ENCODE measurements at regions not wholly inside any gene's neighbourhood (a gene's known extent, or its start where the extent isn't known, plus 50 kb on each side); places are given as distances from the start of the nearest gene placed in this dataset.
A peak's percentile ranks its signal among the peaks of the same experiment; 100 is the strongest.

- BruUV-seq (replicated peaks), result no TSS peak
- intact Hi-C loops (cut with micrococcal nuclease), result no loop called here
- CTCF ChIA-PET, result interaction anchor here (0.6 kb wide), 1 partner anchor 609 kb away, joined by 4 read pairs; no protein-coding TSS in a partner anchor
- TF ChIP-seq, protein P1, sequence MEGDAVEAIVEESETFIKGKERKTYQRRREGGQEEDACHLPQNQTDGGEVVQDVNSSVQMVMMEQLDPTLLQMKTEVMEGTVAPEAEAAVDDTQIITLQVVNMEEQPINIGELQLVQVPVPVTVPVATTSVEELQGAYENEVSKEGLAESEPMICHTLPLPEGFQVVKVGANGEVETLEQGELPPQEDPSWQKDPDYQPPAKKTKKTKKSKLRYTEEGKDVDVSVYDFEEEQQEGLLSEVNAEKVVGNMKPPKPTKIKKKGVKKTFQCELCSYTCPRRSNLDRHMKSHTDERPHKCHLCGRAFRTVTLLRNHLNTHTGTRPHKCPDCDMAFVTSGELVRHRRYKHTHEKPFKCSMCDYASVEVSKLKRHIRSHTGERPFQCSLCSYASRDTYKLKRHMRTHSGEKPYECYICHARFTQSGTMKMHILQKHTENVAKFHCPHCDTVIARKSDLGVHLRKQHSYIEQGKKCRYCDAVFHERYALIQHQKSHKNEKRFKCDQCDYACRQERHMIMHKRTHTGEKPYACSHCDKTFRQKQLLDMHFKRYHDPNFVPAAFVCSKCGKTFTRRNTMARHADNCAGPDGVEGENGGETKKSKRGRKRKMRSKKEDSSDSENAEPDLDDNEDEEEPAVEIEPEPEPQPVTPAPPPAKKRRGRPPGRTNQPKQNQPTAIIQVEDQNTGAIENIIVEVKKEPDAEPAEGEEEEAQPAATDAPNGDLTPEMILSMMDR (IDR thresholded peaks at IDR 0.05; ENCODE audit: unreplicated experiment), result no peak
- H3K27me3 Mint-ChIP-seq (ENCODE audit: insufficient read depth, unreplicated experiment), result no peaks in the 10 kb centered on the region
- H3K36me3 Mint-ChIP-seq (ENCODE audit: insufficient read depth, unreplicated experiment), result no peaks in the 10 kb centered on the region
- DNase-seq (ENCODE audit: unreplicated experiment), result no peak
- POLR2A ChIA-PET, result no interaction called here
- H3K27ac Mint-ChIP-seq (ENCODE audit: low read depth, unreplicated experiment), result no peak overlapping the region
- H3K4me3 Mint-ChIP-seq (ENCODE audit: unreplicated experiment), result no peak overlapping the region
- H3K9me3 Mint-ChIP-seq (ENCODE audit: unreplicated experiment), result peaks cover 8% of the 10 kb centered on the region
- no peaks in the 10 kb centered on the region for H3K4me1 Mint-ChIP-seq (ENCODE audit: insufficient read depth, unreplicated experiment)
These were observed 234.4 kb upstream of the CLEC14A start for GRCh38 chr14:38490273-38490672.

- H3K27ac Mint-ChIP-seq (ENCODE audit: low read depth, unreplicated experiment), result no peak overlapping the region
- no peak overlapping the region for H3K4me3 Mint-ChIP-seq (ENCODE audit: unreplicated experiment)
- ChIA-PET CTCF (no interaction called here), POLR2A (no interaction called here)
- no TSS peak for BruUV-seq (replicated peaks)
- no peaks in the 10 kb centered on the region for H3K4me1 Mint-ChIP-seq (ENCODE audit: insufficient read depth, unreplicated experiment)
- DNase-seq (ENCODE audit: unreplicated experiment), result no peak
- no peaks in the 10 kb centered on the region for H3K9me3 Mint-ChIP-seq (ENCODE audit: unreplicated experiment)
- no peaks in the 10 kb centered on the region for H3K27me3 Mint-ChIP-seq (ENCODE audit: insufficient read depth, unreplicated experiment)
- intact Hi-C loops (cut with micrococcal nuclease), result no loop called here
- TF ChIP-seq, protein P1 (IDR thresholded peaks at IDR 0.05; ENCODE audit: unreplicated experiment), result no peak
- H3K36me3 Mint-ChIP-seq (ENCODE audit: insufficient read depth, unreplicated experiment), result peaks cover 4% of the 10 kb centered on the region
These were observed 229.1 kb upstream of the CLEC14A start for GRCh38 chr14:38485026-38485425.

GRCh38 chr14:38481952-38482678 lies 226.2 kb upstream of the CLEC14A start:
- Mint-ChIP-seq H3K9me3 (ENCODE audit: unreplicated experiment) (peaks cover 12% of the 10 kb centered on the region), H3K27me3 (ENCODE audit: insufficient read depth, unreplicated experiment) (no peaks in the 10 kb centered on the region), H3K36me3 (ENCODE audit: insufficient read depth, unreplicated experiment) (peaks cover 4% of the 10 kb centered on the region), H3K27ac (ENCODE audit: low read depth, unreplicated experiment) (peak overlapping the region; percentile 75), H3K4me1 (ENCODE audit: insufficient read depth, unreplicated experiment) (no peaks in the 10 kb centered on the region), H3K4me3 (ENCODE audit: unreplicated experiment) (no peak overlapping the region)
- DNase-seq (ENCODE audit: unreplicated experiment), result peak; percentile 59
- intact Hi-C loops (cut with micrococcal nuclease), result no loop called here
- BruUV-seq (replicated peaks), result no TSS peak
- CTCF ChIA-PET, result interaction anchor here (0.8 kb wide), 1 partner anchor 319 kb away, joined by 4 read pairs; no protein-coding TSS in a partner anchor
- TF ChIP-seq, protein P1 (IDR thresholded peaks at IDR 0.05; ENCODE audit: unreplicated experiment), result no peak
- POLR2A ChIA-PET, result interaction anchor here (0.6 kb wide), 1 partner anchor 121 kb away, joined by 3 read pairs; no protein-coding TSS in a partner anchor

DNA sequence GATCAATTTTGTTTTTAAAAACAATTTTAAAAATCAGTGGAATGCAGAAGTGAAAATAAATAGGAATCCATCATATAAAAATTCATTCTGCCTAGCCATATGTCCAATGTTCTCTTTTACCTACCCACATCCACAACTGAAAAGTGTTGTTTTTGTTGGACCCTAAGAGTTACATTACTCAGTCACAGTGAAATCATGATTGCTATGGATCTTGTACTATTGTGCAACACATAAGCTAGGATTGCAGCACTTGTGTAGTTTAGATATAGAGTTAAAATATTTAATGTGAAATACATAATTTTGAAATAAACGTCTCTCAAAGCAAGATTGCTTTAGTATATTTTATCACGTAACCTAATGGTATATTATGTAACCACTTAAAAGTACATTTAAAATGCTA lies 213.3 kb upstream of the CLEC14A start:
- Mint-ChIP-seq H3K4me3 (ENCODE audit: unreplicated experiment) (no peak overlapping the region), H3K36me3 (ENCODE audit: insufficient read depth, unreplicated experiment) (no peaks in the 10 kb centered on the region), H3K27me3 (ENCODE audit: insufficient read depth, unreplicated experiment) (no peaks in the 10 kb centered on the region), H3K27ac (ENCODE audit: low read depth, unreplicated experiment) (no peak overlapping the region), H3K4me1 (ENCODE audit: insufficient read depth, unreplicated experiment) (no peaks in the 10 kb centered on the region), H3K9me3 (ENCODE audit: unreplicated experiment) (peaks cover 7% of the 10 kb centered on the region)
- intact Hi-C loops (cut with micrococcal nuclease), result no loop called here
- ChIA-PET POLR2A (no interaction called here), CTCF (no interaction called here)
- TF ChIP-seq, protein P1 (IDR thresholded peaks at IDR 0.05; ENCODE audit: unreplicated experiment), result no peak
- BruUV-seq (replicated peaks), result no TSS peak
- DNase-seq (ENCODE audit: unreplicated experiment), result peak; percentile 68

Measured in MCF 10A (cell line).